Kidney (tissue), 13 donors: ENCODE measurements at regions not wholly inside any gene's neighbourhood (a gene's known extent, or its start where the extent isn't known, plus 50 kb on each side); places are given as distances from the start of the nearest gene placed in this dataset.

Experiments used
- DNase-seq, 5 donors: peaks; one replicate each; pipeline ENCODE4 v3.0.0-alpha.2; 2013 to 2020
- FAIRE-seq: peaks from 2 replicates; lab custom pipeline; 2012; peaks lifted over from hg19 to GRCh38; lab: Jason Lieb, UNC
- H3K27ac ChIP-seq, 2 donors: one replicate each; pipeline ENCODE4 v1.7.0; 2013; ENCODE audit warnings: low read depth in 2 of 2, low read length in 2 of 2, inconsistent platforms in 1 of 2
- H3K27me3 ChIP-seq: one replicate; pipeline ENCODE4 v1.7.1; 2013; ENCODE audit warnings: low read length, inconsistent platforms; ENCODE audit not compliant: control insufficient read depth, insufficient read depth
- H3K36me3 ChIP-seq, 3 donors: one replicate each; pipeline versions ENCODE4 v1.7.0 to v1.7.1; 2013; ENCODE audit warnings: low read length in 3 of 3, control low read depth in 1 of 3, inconsistent platforms in 1 of 3; ENCODE audit not compliant: insufficient read depth in 3 of 3, control insufficient read depth in 2 of 3
- H3K4me1 ChIP-seq, 3 donors: one replicate each; pipeline versions ENCODE4 v1.7.0 to v1.7.1; 2013; ENCODE audit warnings: low read length in 3 of 3, inconsistent platforms in 1 of 3, low read depth in 1 of 3; ENCODE audit not compliant: control insufficient read depth in 2 of 3, insufficient read depth in 2 of 3
- H3K4me3 ChIP-seq, 3 donors: one replicate each; pipeline versions ENCODE4 v1.7.0 to v1.8.1; 2013; ENCODE audit warnings: low read length in 3 of 3, control low read depth in 1 of 3, inconsistent platforms in 1 of 3
- H3K9ac ChIP-seq, 3 donors: one replicate each; pipeline versions ENCODE4 v1.7.0 to v1.7.1; 2013; ENCODE audit warnings: low read length in 3 of 3, control low read depth in 1 of 3, inconsistent platforms in 1 of 3
- H3K9me3 ChIP-seq, 3 donors: one replicate each; pipeline versions ENCODE4 v1.7.0 to v1.7.1; 2013; ENCODE audit warnings: low read length in 3 of 3, control low read depth in 1 of 3, inconsistent platforms in 1 of 3; ENCODE audit not compliant: control insufficient read depth in 2 of 3, insufficient read depth in 1 of 3
- intact Hi-C: fragments of 100-400 bp; cut with DNase I; formaldehyde crosslinking; loops from one replicate; pipeline ENCODE4 v1.11.1; 2022
- TF ChIP-seq, protein P1 (sequence below): IDR thresholded peaks from 3 replicates; pipeline ENCODE4 v1.5.1; 2012; ENCODE audit warnings: mild to moderate bottlenecking, moderate library complexity, borderline replicate concordance; ENCODE audit not compliant: insufficient read depth; ENCODE audit errors: extremely low read depth
- donor health status: control.
- donor health status: control.
- donor health status: control.
- donor health status: control.
- donor health status: control.
- donor health status: DM: yes; HTN: yes; CAD: no.
- donor health status: Normal renal cell carcinoma (clear cell type).

DNA sequence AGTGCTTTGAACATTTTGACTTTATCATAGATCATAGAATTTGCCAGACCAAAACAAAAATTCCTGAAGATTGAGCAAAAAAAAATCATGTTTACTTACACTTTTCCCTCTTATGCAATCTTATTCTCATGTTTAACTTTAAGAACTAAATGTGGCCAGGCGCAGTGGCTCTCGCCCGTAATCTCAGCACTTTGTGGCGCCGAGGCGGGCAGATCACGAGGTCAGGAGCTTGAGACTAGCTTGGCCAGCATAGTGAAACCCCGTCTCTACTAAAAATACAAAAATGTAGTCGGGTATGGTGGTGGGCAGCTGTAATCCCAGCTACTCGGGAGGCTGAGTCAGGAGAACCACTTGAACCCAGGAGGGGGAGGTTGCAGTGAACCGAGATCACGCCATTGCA lies 227.9 kb upstream of the KYNU start:
- FAIRE-seq: no peak
- intact Hi-C loops: no loop called here
- no peak overlapping the region for H3K4me3 ChIP-seq
- H3K27me3 ChIP-seq: no peaks in the 10 kb centered on the region
- no peak overlapping the region for H3K9ac ChIP-seq
- no peak overlapping the region for H3K27ac ChIP-seq
- TF ChIP-seq, protein P1, sequence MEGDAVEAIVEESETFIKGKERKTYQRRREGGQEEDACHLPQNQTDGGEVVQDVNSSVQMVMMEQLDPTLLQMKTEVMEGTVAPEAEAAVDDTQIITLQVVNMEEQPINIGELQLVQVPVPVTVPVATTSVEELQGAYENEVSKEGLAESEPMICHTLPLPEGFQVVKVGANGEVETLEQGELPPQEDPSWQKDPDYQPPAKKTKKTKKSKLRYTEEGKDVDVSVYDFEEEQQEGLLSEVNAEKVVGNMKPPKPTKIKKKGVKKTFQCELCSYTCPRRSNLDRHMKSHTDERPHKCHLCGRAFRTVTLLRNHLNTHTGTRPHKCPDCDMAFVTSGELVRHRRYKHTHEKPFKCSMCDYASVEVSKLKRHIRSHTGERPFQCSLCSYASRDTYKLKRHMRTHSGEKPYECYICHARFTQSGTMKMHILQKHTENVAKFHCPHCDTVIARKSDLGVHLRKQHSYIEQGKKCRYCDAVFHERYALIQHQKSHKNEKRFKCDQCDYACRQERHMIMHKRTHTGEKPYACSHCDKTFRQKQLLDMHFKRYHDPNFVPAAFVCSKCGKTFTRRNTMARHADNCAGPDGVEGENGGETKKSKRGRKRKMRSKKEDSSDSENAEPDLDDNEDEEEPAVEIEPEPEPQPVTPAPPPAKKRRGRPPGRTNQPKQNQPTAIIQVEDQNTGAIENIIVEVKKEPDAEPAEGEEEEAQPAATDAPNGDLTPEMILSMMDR: no peak
- no peaks in the 10 kb centered on the region for H3K4me1 ChIP-seq
- no peaks in the 10 kb centered on the region for H3K36me3 ChIP-seq
- H3K9me3 ChIP-seq: no peaks in the 10 kb centered on the region
- DNase-seq: no peak

DNA sequence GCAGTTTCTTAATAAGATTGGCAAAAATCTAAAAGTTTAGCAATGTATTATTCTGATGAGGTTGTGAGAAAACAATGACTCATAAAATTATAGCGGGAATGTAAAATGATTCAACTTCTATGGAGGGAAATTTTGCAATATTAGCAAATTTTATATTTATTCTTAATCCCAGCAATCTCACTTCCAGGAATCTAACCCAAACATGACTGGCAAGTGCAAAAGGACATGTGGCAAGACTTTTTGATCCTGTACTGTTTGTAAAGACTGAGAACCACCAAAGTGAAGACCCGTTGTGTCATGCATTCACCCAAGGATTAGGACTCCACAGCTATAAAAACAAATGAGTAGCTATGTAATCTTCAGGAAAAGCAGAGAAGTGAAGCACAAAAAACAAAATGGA lies 234.8 kb upstream of the KYNU start:
- Histone ChIP-seq H3K36me3 (no peaks in the 10 kb centered on the region), H3K4me3 (no peak overlapping the region), H3K27ac (no peak overlapping the region), H3K27me3 (no peaks in the 10 kb centered on the region), H3K9me3 (no peaks in the 10 kb centered on the region), H3K4me1 (no peaks in the 10 kb centered on the region), H3K9ac (no peak overlapping the region)
- TF ChIP-seq, protein P1: no peak
- intact Hi-C loops: no loop called here
- no peak for DNase-seq
- FAIRE-seq: no peak

DNA sequence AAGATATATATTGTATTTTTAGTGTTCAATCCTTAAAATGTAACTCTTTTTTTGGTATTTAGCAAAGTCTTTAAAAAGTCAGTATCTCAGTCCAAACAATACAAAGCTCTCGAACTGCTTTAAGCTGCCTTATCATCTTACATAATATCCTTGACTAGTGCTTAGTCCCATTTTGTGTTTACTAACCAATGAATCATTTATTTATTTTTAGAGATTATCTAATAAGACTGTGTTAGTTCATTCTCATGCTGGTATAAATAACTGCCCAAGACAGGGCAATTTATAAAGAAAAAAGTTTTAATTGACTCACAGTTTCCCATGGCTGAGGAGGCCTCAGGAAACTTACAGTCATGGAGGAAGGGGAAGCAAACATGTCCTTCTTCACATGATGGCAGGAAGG lies 248.3 kb upstream of the KYNU start:
- DNase-seq: no peak

More for the DNA sequence above, 248.3 kb upstream of the KYNU start:
- H3K4me1 ChIP-seq: no peaks in the 10 kb centered on the region
- H3K36me3 ChIP-seq: no peaks in the 10 kb centered on the region
- no peak for FAIRE-seq
- TF ChIP-seq, protein P1: no peak
- H3K27me3 ChIP-seq: no peaks in the 10 kb centered on the region
- no peaks in the 10 kb centered on the region for H3K9me3 ChIP-seq
- H3K27ac ChIP-seq: no peak overlapping the region
- no peak overlapping the region for H3K4me3 ChIP-seq
- no peak overlapping the region for H3K9ac ChIP-seq
- intact Hi-C loops: no loop called here
